Tibial nerve (tissue), 4 donors: ENCODE measurements at regions not wholly inside any gene's neighbourhood (a gene's known extent, or its start where the extent isn't known, plus 50 kb on each side); places are given as distances from the start of the nearest gene placed in this dataset.

ENCODE experiments used
- DNase-seq, 2 donors: peaks; one replicate each; pipeline ENCODE4 v3.0.0-alpha.2; 2019; ENCODE audit warnings: low spot score in 2 of 2
- H3K27ac ChIP-seq, 4 donors: fragments of 200-600 bp; sonication (generic) in 3 of 4; one replicate each; pipeline ENCODE4 v1.5.1; 2017 to 2019; ENCODE audit warnings: mild to moderate bottlenecking in 1 of 4
- H3K27me3 ChIP-seq, 2 donors: fragments of 200-600 bp; sonication (generic) in 1 of 2; one replicate each; pipeline versions ENCODE4 v1.5.1 to v1.6.0; 2017 to 2019
- H3K36me3 ChIP-seq, 3 donors: fragments of 200-600 bp; sonication (generic); one replicate each; pipeline ENCODE4 v1.5.1; 2018 to 2019
- H3K4me1 ChIP-seq, 4 donors: fragments of 200-600 bp; sonication (generic) in 3 of 4; one replicate each; pipeline ENCODE4 v1.5.1; 2017 to 2019
- H3K4me3 ChIP-seq, 4 donors: fragments of 200-600 bp; sonication (generic) in 3 of 4; one replicate each; pipeline ENCODE4 v1.5.1; 2017 to 2019; ENCODE audit warnings: mild to moderate bottlenecking in 1 of 4, moderate library complexity in 1 of 4
- H3K9me3 ChIP-seq, 4 donors: fragments of 200-600 bp; sonication (generic) in 3 of 4; one replicate each; pipeline ENCODE4 v1.5.1; 2017 to 2019
- CTCF ChIP-seq, 5 experiments: fragments of 200-600 bp in 3 of 5; fragments of 450-650 bp in 2 of 5; sonication (generic) in 3 of 5; IDR thresholded peaks; one replicate each; pipeline ENCODE4 v1.5.1; 2016 to 2019; ENCODE audit warnings: antibody characterized with exemption in 5 of 5, mild to moderate bottlenecking in 3 of 5, moderate library complexity in 2 of 5
- EP300 ChIP-seq, 2 donors: sonication (generic); formaldehyde crosslinking; IDR thresholded peaks; one replicate each; pipeline ENCODE4 v1.6.1; 2017; ENCODE audit warnings: antibody characterized with exemption in 2 of 2, mild to moderate bottlenecking in 1 of 2
- POLR2A ChIP-seq, 2 donors: fragments of 450-650 bp; IDR thresholded peaks; one replicate each; pipeline ENCODE4 v1.6.1; 2017; ENCODE audit warnings: antibody characterized with exemption in 2 of 2, mild to moderate bottlenecking in 2 of 2, moderate library complexity in 2 of 2
- WGBS, 2 donors: methylation state at CpG; one replicate each; pipeline ENCODE4 v1.1.5; 2018; 5-methylcytosine and 5-hydroxymethylcytosine counted together

DNA sequence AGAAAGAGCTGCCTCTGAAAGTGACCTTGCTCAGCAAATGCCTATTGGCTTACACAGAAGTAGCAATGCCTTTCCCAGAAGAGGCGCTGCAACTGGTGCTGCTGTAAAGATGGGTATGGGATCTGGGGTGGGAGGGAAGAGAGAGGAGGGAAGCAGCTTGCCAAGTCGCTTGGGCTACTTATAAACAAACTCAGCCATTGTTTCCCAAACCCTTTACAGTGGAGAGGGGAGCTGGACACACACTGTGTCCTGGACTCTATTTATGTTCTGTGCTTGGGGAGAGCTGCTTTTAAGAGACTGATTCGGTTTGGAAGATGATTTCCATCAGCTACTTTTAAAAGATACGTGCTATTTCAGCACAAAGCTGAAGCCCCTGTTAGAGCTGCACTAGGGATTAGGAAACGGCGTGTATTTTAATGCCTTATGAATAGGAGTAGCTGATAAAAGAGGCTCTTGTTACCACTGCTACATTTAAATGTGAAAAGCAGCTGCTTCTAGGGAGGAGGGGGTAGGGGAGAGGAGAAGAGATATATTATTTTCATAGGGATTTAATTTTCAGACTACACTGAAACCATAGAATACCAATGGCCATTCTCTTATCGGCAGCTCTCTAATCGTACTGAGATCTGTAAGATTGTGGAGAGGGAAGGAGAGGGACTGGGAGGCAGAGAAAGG, 440.6 kb downstream of the MCTP2 start:
- Histone ChIP-seq H3K27ac (peak overlapping the region; percentile 51 to 84 (median 68)), H3K27me3 (no peaks in the 10 kb centered on the region), H3K36me3 (no peaks in the 10 kb centered on the region), H3K4me3 (peak overlapping the region in 2 of 4 donors; percentile 1 to 39), H3K4me1 (peaks cover 0 to 26% (median 3%) of the 10 kb centered on the region in 4 donors), H3K9me3 (no peaks in the 10 kb centered on the region)
- TF ChIP-seq CTCF (IDR thresholded peaks at IDR 0.05) (peak in 2 of 5 experiments; percentile 22 to 24), EP300 (IDR thresholded peaks at IDR 0.05) (peak in 1 of 2 donors; percentile 60), POLR2A (IDR thresholded peaks at IDR 0.05) (peak in 1 of 2 donors; percentile 35)
- peak in 1 of 2 donors; percentile 31 for DNase-seq
- 11 to 19% methylated on average over 8 of the region's 8 CpGs for WGBS, 2 donors

- no peak for DNase-seq
- no peak for TF ChIP-seq CTCF (IDR thresholded peaks at IDR 0.05)
- TF ChIP-seq POLR2A (IDR thresholded peaks at IDR 0.05): no peak
- H3K36me3 ChIP-seq: no peaks in the 10 kb centered on the region
- 74 to 77% methylated on average over 9 of the region's 9 CpGs for WGBS, 2 donors
- no peaks in the 10 kb centered on the region for H3K27me3 ChIP-seq
- no peaks in the 10 kb centered on the region for H3K9me3 ChIP-seq
- H3K4me1 ChIP-seq: peaks cover 0 to 26% (median 3%) of the 10 kb centered on the region in 4 donors
- H3K27ac ChIP-seq: peak overlapping the region in 2 of 4 donors; percentile 39 to 69
- H3K4me3 ChIP-seq: peak overlapping the region in 1 of 4 donors; percentile 5
Observed at GRCh38 chr15:94673801-94674200, 442.4 kb downstream of the MCTP2 start.

DNA sequence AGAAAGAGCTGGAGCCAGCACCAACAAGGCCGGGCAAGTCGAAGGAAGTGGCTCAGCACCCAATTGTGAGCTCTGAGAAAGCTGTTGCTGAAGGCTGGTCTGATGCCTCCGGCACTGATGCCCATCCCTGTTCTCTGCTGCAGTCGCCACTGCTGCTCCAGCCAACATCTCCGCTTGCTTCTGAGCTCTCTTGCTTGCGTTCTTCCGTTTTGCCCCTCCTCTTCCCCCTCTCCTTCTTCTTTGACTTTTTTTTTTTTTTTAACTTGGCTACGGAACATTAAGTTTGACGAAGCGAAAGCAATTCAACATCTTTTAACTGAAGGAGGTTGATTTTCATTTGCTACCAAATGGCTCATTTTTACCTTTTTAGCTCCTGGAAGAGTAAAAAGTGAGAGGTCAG, 442.9 kb downstream of the MCTP2 start:
- no peaks in the 10 kb centered on the region for H3K27me3 ChIP-seq
- H3K9me3 ChIP-seq: no peaks in the 10 kb centered on the region
- peak overlapping the region in 1 of 4 donors; percentile 5 for H3K4me3 ChIP-seq
- 71 to 76% methylated on average over 10 of the region's 10 CpGs for WGBS, 2 donors
- H3K27ac ChIP-seq: peak overlapping the region in 2 of 4 donors; percentile 39 to 69
- no peaks in the 10 kb centered on the region for H3K36me3 ChIP-seq
- no peak for DNase-seq
- TF ChIP-seq CTCF (IDR thresholded peaks at IDR 0.05) (no peak), POLR2A (IDR thresholded peaks at IDR 0.05) (peak in 1 of 2 donors; percentile 37), EP300 (IDR thresholded peaks at IDR 0.05) (peak in 1 of 2 donors; percentile 41)
- peaks cover 0 to 26% (median 3%) of the 10 kb centered on the region in 4 donors for H3K4me1 ChIP-seq

DNA sequence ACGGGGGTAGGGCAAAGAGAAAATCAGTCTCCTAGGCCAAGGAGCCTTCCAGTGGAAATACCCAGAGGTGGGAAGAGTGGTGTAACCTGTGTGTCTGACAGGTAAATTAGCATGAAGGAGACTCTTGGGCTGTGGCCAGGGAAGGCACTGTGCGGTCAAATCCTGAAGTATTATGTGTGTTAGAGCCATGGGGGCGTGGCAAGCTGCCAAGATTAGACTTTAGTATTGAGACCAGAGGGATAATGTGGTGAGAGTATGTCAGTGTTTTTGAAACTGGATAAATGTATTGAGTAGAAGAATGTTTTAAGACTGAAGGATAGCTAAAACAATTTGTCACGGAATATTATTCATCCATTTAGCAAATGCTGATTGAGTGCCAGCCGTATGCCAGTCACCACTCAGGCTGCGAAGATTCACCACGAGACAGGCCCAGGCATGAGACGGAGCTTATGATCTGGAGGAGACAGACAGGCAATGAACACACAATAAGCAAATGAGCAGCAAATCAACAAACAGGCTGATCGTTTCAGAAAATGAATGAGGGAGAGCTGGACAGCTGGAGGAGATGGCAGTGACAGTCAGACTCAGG, 445.9 kb downstream of the MCTP2 start:
- Histone ChIP-seq H3K4me3 (no peak overlapping the region), H3K9me3 (no peaks in the 10 kb centered on the region), H3K27ac (no peak overlapping the region), H3K27me3 (no peaks in the 10 kb centered on the region), H3K4me1 (peaks cover 0 to 6% (median 0%) of the 10 kb centered on the region in 4 donors), H3K36me3 (no peaks in the 10 kb centered on the region)
- WGBS, 2 donors: 85 to 86% methylated on average over 9 of the region's 9 CpGs
- no peak for TF ChIP-seq POLR2A (IDR thresholded peaks at IDR 0.05)
- no peak for TF ChIP-seq EP300 (IDR thresholded peaks at IDR 0.05)
- no peak for TF ChIP-seq CTCF (IDR thresholded peaks at IDR 0.05)
- no peak for DNase-seq

GRCh38 chr15:94682171-94682570, 450.8 kb downstream of the MCTP2 start:
- Histone ChIP-seq H3K4me3 (no peak overlapping the region), H3K27ac (no peak overlapping the region), H3K9me3 (no peaks in the 10 kb centered on the region), H3K27me3 (no peaks in the 10 kb centered on the region), H3K4me1 (peaks cover 0 to 3% (median 0%) of the 10 kb centered on the region in 4 donors), H3K36me3 (no peaks in the 10 kb centered on the region)
- no peak for DNase-seq
- WGBS, 2 donors: 80 to 87% methylated on average over 3 of the region's 3 CpGs
- TF ChIP-seq CTCF (IDR thresholded peaks at IDR 0.05) (no peak), EP300 (IDR thresholded peaks at IDR 0.05) (no peak), POLR2A (IDR thresholded peaks at IDR 0.05) (no peak)
